MM.1S (cell line): ENCODE measurements at regions not wholly inside any gene's neighbourhood (a gene's known extent, or its start where the extent isn't known, plus 50 kb on each side); places are given as distances from the start of the nearest gene placed in this dataset.

Experiments
- DNase-seq: peaks from one replicate; pipeline ENCODE4 v3.0.0-alpha.2; 2015
- H2AFZ ChIP-seq: fragments of 300-600 bp; sonication (generic); 2 replicates; pipeline ENCODE4 v1.6.0; 2016; ENCODE audit warnings: antibody characterized with exemption, low read length
- H3F3A ChIP-seq: fragments of 300-600 bp; sonication (generic); 2 replicates; pipeline ENCODE4 v1.6.1; 2016; ENCODE audit warnings: mild to moderate bottlenecking, antibody characterized with exemption, low read length, moderate library complexity, mixed read lengths; ENCODE audit not compliant: insufficient read depth
- H3K27ac ChIP-seq: fragments of 300-600 bp; sonication (generic); 2 replicates; pipeline ENCODE4 v1.5.1; 2016; ENCODE audit warnings: mild to moderate bottlenecking, low read length
- H3K27me3 ChIP-seq: fragments of 300-600 bp; sonication (generic); replicated peaks from 2 replicates; pipeline ENCODE4 v1.6.0; 2016; ENCODE audit warnings: low read length; ENCODE audit not compliant: insufficient read depth
- H3K36me3 ChIP-seq: fragments of 300-600 bp; sonication (generic); replicated peaks from 2 replicates; pipeline ENCODE4 v1.6.1; 2016; ENCODE audit warnings: mild to moderate bottlenecking, low read length, mixed read lengths; ENCODE audit not compliant: insufficient read depth
- H3K4me1 ChIP-seq: fragments of 300-600 bp; sonication (generic); 2 replicates; pipeline ENCODE4 v1.6.1; 2016; ENCODE audit warnings: low read length, mixed read lengths
- H3K4me2 ChIP-seq: fragments of 300-600 bp; sonication (generic); 2 replicates; pipeline ENCODE4 v1.6.0; 2016; ENCODE audit warnings: low read depth, low read length
- H3K4me3 ChIP-seq: fragments of 300-600 bp; sonication (generic); 2 replicates; pipeline ENCODE4 v1.5.1; 2016; ENCODE audit warnings: low read length, mixed read lengths
- H3K79me2 ChIP-seq: fragments of 300-600 bp; sonication (generic); 2 replicates; pipeline ENCODE4 v1.6.1; 2016; ENCODE audit warnings: mixed run types, low read length, mixed read lengths
- H3K9ac ChIP-seq: fragments of 300-600 bp; sonication (generic); 2 replicates; pipeline ENCODE4 v1.6.1; 2016; ENCODE audit warnings: low read length, mixed read lengths
- H3K9me2 ChIP-seq: fragments of 300-600 bp; sonication (generic); replicated peaks from 2 replicates; pipeline ENCODE4 v1.6.1; 2016; ENCODE audit warnings: mild to moderate bottlenecking, low read length, mixed read lengths; ENCODE audit not compliant: insufficient read depth
- H3K9me3 ChIP-seq: fragments of 300-600 bp; sonication (generic); replicated peaks from 2 replicates; pipeline ENCODE4 v1.6.1; 2016; ENCODE audit warnings: mild to moderate bottlenecking, low read length, mixed read lengths; ENCODE audit not compliant: insufficient read depth
- H4K20me1 ChIP-seq: fragments of 300-600 bp; sonication (generic); 2 replicates; pipeline ENCODE4 v1.6.1; 2016; ENCODE audit warnings: mild to moderate bottlenecking, low read length, moderate library complexity, mixed read lengths; ENCODE audit not compliant: insufficient read depth
- EZH2 ChIP-seq: fragments of 300-600 bp; sonication (generic); optimal IDR thresholded peaks from 2 replicates; pipeline ENCODE3; 2017; ENCODE audit warnings: low read depth, mild to moderate bottlenecking, antibody characterized with exemption, low read length, mixed read lengths
- EZH2phosphoT487 ChIP-seq: fragments of 300-600 bp; sonication (generic); IDR thresholded peaks from 2 replicates; pipeline ENCODE4 v1.6.1; 2018; ENCODE audit warnings: antibody characterized with exemption, low read length
- TF ChIP-seq, protein P1 (sequence below): fragments of 300-600 bp; sonication (generic); IDR thresholded peaks from 2 replicates; pipeline ENCODE4 v1.5.1; 2016; ENCODE audit warnings: antibody characterized with exemption, low read length, mixed read lengths

DNA sequence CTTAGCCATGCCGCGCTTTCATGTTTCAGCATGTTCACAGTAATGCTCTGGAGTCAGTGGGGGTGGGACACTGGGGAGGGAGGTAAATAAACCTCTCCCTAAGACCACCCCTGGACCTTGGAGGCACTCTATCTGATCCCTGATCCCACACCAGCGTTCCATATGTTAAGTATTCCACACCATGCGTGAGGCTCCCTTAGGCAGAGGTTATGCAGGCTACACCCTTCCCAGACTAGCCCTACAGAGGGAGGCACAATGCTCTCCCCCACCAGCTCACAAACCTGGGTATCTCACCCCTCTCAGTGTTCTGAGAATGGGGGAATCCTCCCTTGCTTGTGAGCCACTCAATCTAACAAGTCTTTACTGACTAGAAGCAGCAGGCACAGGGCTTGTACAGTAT, 1610.4 kb upstream of the ZEB2 start:
- H3K27me3 ChIP-seq: no peaks in the 10 kb centered on the region
- no peak overlapping the region for H2AFZ ChIP-seq
- TF ChIP-seq EZH2phosphoT487 (no peak), EZH2 (no peak)
- TF ChIP-seq, protein P1, sequence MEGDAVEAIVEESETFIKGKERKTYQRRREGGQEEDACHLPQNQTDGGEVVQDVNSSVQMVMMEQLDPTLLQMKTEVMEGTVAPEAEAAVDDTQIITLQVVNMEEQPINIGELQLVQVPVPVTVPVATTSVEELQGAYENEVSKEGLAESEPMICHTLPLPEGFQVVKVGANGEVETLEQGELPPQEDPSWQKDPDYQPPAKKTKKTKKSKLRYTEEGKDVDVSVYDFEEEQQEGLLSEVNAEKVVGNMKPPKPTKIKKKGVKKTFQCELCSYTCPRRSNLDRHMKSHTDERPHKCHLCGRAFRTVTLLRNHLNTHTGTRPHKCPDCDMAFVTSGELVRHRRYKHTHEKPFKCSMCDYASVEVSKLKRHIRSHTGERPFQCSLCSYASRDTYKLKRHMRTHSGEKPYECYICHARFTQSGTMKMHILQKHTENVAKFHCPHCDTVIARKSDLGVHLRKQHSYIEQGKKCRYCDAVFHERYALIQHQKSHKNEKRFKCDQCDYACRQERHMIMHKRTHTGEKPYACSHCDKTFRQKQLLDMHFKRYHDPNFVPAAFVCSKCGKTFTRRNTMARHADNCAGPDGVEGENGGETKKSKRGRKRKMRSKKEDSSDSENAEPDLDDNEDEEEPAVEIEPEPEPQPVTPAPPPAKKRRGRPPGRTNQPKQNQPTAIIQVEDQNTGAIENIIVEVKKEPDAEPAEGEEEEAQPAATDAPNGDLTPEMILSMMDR: no peak
- H3K4me3 ChIP-seq: no peak overlapping the region
- no peaks in the 10 kb centered on the region for H3K79me2 ChIP-seq
- H3F3A ChIP-seq: no peaks in the 10 kb centered on the region
- H3K9me3 ChIP-seq: no peaks in the 10 kb centered on the region
- DNase-seq: no peak
- H3K36me3 ChIP-seq: no peaks in the 10 kb centered on the region
- H3K9me2 ChIP-seq: no peaks in the 10 kb centered on the region
- H4K20me1 ChIP-seq: no peaks in the 10 kb centered on the region
- H3K9ac ChIP-seq: no peak overlapping the region
- H3K4me2 ChIP-seq: no peak overlapping the region
- no peaks in the 10 kb centered on the region for H3K4me1 ChIP-seq
- no peak overlapping the region for H3K27ac ChIP-seq

DNA sequence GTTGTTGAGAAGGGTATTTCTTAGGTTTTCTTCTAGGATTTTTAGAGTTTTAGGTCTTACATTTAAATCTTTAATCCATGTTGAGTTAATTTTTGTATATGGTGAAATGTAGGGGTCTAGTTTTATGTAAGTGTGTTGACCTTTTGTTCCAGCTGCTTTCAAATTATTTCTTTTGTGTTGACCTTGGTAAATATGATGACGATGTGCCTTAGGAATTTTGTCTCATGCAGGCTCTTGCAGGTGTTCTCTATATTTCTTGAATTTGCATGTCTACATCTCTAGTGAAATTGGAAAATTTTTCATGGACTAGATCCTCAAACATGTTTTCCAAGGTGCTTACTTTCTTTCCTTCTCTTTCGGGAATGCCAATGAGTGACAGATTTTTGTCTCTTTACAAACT, 1609.3 kb upstream of the ZEB2 start:
- Histone ChIP-seq H3K36me3 (no peaks in the 10 kb centered on the region), H4K20me1 (no peaks in the 10 kb centered on the region), H2AFZ (no peak overlapping the region), H3K4me2 (no peak overlapping the region), H3K27me3 (no peaks in the 10 kb centered on the region), H3K4me3 (no peak overlapping the region), H3F3A (no peaks in the 10 kb centered on the region), H3K4me1 (no peaks in the 10 kb centered on the region), H3K9me2 (no peaks in the 10 kb centered on the region), H3K9me3 (no peaks in the 10 kb centered on the region), H3K9ac (no peak overlapping the region), H3K79me2 (no peaks in the 10 kb centered on the region), H3K27ac (no peak overlapping the region)
- DNase-seq: no peak
- TF ChIP-seq, protein P1: no peak
- TF ChIP-seq EZH2: no peak
- no peak for TF ChIP-seq EZH2phosphoT487

DNA sequence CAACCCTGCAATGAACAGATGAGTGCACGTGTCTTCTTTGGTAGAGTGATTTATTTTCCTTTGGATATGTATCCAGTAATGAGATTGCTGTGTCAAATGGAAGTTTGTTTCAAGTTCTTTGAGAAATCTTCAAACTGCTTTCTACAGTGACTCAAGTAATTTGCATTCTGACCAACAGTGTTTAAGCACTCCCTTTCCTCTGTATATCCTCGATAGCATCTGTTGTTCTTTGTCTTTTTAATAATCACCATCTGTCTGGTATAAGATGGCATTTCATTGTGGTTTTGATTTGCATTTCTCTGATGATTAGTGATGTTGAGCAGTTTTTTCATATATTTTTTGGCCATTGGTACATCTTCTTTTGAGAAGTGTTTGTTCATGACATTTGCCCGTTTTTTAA, 1608.3 kb upstream of the ZEB2 start:
- H4K20me1 ChIP-seq: no peaks in the 10 kb centered on the region
- H3K79me2 ChIP-seq: no peaks in the 10 kb centered on the region
- H3F3A ChIP-seq: no peaks in the 10 kb centered on the region
- no peaks in the 10 kb centered on the region for H3K9me2 ChIP-seq
- no peaks in the 10 kb centered on the region for H3K36me3 ChIP-seq
- no peak overlapping the region for H3K27ac ChIP-seq
- H3K4me2 ChIP-seq: no peak overlapping the region
- no peaks in the 10 kb centered on the region for H3K4me1 ChIP-seq
- H3K27me3 ChIP-seq: no peaks in the 10 kb centered on the region
- no peaks in the 10 kb centered on the region for H3K9me3 ChIP-seq
- no peak overlapping the region for H3K9ac ChIP-seq
- no peak overlapping the region for H2AFZ ChIP-seq
- no peak for TF ChIP-seq EZH2phosphoT487
- TF ChIP-seq, protein P1: no peak
- TF ChIP-seq EZH2: no peak
- no peak overlapping the region for H3K4me3 ChIP-seq
- no peak for DNase-seq
